ENCODE measurements at regions not wholly inside any gene's neighbourhood (a gene's known extent, or its start where the extent isn't known, plus 50 kb on each side); places are given as distances from the start of the nearest gene placed in this dataset.

DNA sequence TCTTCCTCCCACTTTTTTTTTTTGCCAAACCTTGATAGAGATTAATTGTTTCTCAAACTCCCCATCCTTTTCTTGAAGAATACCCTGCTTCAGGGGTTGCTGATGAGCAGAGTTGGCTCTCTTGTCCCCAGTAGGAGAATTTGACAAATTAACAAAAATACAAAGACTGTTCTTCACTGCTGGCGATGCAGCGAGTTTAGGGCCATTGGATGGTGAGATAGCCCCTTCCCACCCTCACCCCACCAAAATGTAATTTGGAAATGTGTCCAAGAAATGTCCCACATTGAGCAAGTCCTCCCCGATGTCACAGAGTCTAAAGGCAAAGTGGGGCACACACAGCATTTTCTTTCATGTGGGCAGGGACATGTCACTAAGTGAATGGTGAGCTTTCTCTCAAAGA is 136.0 kb upstream of the RARB start:
- Histone ChIP-seq H3K27me3 (no peaks in the 10 kb centered on the region), H3K36me3 (no peaks in the 10 kb centered on the region), H3K4me1 (peaks cover 15% of the 10 kb centered on the region), H3K27ac (no peak overlapping the region), H3K9me3 (no peaks in the 10 kb centered on the region), H3K4me3 (no peak overlapping the region)
- no peak for DNase-seq (ENCODE audit: extremely low spot score in 2 of 2)
- intact Hi-C loops (cut with DNase I), result no loop called here
- TF ChIP-seq POLR2AphosphoS5 (IDR thresholded peaks at IDR 0.05; ENCODE audit: insufficient read depth in 1 of 2, low read depth in 1 of 2), result no peak
- TF ChIP-seq POLR2A (IDR thresholded peaks at IDR 0.05), result no peak
- TF ChIP-seq, protein P1, sequence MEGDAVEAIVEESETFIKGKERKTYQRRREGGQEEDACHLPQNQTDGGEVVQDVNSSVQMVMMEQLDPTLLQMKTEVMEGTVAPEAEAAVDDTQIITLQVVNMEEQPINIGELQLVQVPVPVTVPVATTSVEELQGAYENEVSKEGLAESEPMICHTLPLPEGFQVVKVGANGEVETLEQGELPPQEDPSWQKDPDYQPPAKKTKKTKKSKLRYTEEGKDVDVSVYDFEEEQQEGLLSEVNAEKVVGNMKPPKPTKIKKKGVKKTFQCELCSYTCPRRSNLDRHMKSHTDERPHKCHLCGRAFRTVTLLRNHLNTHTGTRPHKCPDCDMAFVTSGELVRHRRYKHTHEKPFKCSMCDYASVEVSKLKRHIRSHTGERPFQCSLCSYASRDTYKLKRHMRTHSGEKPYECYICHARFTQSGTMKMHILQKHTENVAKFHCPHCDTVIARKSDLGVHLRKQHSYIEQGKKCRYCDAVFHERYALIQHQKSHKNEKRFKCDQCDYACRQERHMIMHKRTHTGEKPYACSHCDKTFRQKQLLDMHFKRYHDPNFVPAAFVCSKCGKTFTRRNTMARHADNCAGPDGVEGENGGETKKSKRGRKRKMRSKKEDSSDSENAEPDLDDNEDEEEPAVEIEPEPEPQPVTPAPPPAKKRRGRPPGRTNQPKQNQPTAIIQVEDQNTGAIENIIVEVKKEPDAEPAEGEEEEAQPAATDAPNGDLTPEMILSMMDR (IDR thresholded peaks at IDR 0.05), result no peak

DNA sequence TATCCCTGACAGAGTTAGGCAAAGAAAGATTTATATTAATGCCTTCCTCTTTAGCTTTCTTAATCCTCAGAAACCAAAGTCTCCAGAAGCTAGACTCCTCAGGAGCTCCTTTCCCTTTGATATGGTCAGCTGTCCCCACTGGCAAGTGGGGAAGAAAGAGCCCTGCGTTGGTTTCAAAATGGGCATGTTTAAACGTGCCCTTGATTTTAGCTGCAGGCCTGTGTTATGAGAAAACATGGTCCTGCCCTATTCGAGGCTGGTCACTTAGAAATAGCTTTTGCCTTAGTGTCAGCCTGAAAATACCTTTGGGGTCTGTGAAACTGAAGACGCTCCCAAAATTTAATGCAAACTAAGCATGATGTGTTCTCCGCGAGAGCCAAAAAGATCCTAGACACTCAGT is 135.5 kb upstream of the RARB start:
- no peak for DNase-seq (ENCODE audit: extremely low spot score in 2 of 2)
- no peaks in the 10 kb centered on the region for H3K27me3 ChIP-seq
- H3K27ac ChIP-seq, result no peak overlapping the region
- TF ChIP-seq, protein P1 (IDR thresholded peaks at IDR 0.05), result no peak
- TF ChIP-seq POLR2A (IDR thresholded peaks at IDR 0.05), result no peak
- no peaks in the 10 kb centered on the region for H3K9me3 ChIP-seq
- peaks cover 15% of the 10 kb centered on the region for H3K4me1 ChIP-seq
- no peak overlapping the region for H3K4me3 ChIP-seq
- intact Hi-C loops (cut with DNase I), result no loop called here
- no peaks in the 10 kb centered on the region for H3K36me3 ChIP-seq

GRCh38 chr3:25293736-25294135 is 134.3 kb upstream of the RARB start:
- no peaks in the 10 kb centered on the region for H3K9me3 ChIP-seq
- TF ChIP-seq POLR2AphosphoS5 (IDR thresholded peaks at IDR 0.05; ENCODE audit: insufficient read depth in 1 of 2, low read depth in 1 of 2) (no peak), POLR2A (IDR thresholded peaks at IDR 0.05) (no peak)
- TF ChIP-seq, protein P1 (IDR thresholded peaks at IDR 0.05), result no peak
- H3K4me1 ChIP-seq, result peaks cover 15% of the 10 kb centered on the region
- no peaks in the 10 kb centered on the region for H3K27me3 ChIP-seq
- H3K27ac ChIP-seq, result no peak overlapping the region
- H3K36me3 ChIP-seq, result no peaks in the 10 kb centered on the region
- intact Hi-C loops (cut with DNase I), result no loop called here
- no peak for DNase-seq (ENCODE audit: extremely low spot score in 2 of 2)
- H3K4me3 ChIP-seq, result no peak overlapping the region

GRCh38 chr3:25294169-25294805 is 133.8 kb upstream of the RARB start:
- H3K27ac ChIP-seq, result no peak overlapping the region

More at GRCh38 chr3:25294169-25294805, 133.8 kb upstream of the RARB start:
- H3K4me3 ChIP-seq, result no peak overlapping the region
- intact Hi-C loops (cut with DNase I), result no loop called here
- TF ChIP-seq, protein P1 (IDR thresholded peaks at IDR 0.05), result no peak
- TF ChIP-seq POLR2AphosphoS5 (IDR thresholded peaks at IDR 0.05; ENCODE audit: insufficient read depth in 1 of 2, low read depth in 1 of 2), result no peak
- TF ChIP-seq POLR2A (IDR thresholded peaks at IDR 0.05), result no peak
- H3K27me3 ChIP-seq, result no peaks in the 10 kb centered on the region
- no peak for DNase-seq (ENCODE audit: extremely low spot score in 2 of 2)
- H3K9me3 ChIP-seq, result no peaks in the 10 kb centered on the region
- peaks cover 15% of the 10 kb centered on the region for H3K4me1 ChIP-seq
- H3K36me3 ChIP-seq, result no peaks in the 10 kb centered on the region
